Fibroblast of peridontal ligament (primary cell): ENCODE measurements at regions not wholly inside any gene's neighbourhood (a gene's known extent, or its start where the extent isn't known, plus 50 kb on each side); places are given as distances from the start of the nearest gene placed in this dataset.

ENCODE experiments used
- DNase-seq: peaks from one replicate; pipeline ENCODE4 v3.0.0-alpha.2; 2010; ENCODE audit errors: extremely low read depth

DNA sequence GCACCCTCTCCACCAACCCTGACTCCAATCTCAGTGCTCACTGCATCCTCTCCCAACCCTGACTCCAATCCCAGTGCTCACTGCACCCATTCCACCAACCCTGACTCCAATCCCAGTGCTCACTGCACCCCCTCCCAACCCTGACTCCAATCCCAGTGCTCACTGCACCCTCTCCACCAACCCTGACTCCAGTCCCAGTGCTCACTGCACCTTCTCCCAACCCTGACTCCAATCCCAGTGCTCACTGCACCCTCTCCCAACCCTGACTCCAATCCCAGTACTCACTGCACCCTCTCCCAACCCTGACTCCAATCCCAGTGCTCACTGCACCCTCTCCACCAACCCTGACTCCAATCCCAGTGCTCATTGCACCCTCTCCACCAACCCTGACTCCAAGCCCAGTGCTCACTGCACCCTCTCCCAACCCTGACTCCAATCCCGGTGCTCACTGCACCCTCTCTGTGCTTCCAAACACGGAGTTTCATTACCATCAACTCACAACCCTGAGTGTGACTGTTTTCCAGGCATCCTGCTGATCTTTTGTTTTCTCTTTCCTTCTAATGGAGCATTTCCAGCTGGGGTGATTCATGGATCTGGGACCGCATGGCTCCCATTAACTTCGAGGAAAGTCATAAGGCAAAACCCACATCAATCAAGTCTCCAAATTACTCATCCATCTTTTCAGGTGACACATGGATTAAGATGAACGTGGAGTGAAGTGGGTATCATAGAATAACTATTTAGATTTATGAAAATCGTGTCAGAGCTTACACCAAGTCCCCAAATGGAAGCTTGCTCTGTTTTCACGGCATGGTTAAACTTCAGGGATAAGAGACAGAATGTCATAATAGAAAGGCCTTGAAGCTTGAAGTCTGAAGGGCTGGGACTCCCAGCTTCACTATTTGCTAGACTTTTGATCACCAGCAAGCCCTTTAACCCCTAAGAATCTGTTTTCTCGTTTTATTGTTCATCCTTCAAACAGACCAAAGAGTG is 135.3 kb upstream of the ZNF618 start:
- peak; percentile 78 for DNase-seq

GRCh38 chr9:113741886-113742854 is 133.9 kb upstream of the ZNF618 start:
- DNase-seq: no peak

DNA sequence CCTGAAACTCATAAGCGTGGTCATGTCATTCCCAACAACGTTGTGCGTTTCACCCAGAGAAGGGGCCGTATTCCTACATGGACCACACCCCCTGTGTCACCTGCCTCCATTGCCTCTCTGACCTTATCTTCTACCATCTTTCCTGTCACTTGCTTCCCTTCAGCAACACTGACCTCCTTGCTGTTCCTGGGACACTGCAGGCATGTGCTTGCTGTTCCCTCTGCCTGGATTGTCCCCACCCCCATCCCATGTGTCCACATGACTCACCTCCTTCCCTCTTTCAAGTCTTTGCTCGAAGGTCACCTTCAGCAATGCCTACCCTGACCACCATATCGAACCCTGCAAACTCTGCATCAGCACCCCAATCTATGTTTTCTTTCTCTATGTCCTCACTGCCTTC is 133.2 kb upstream of the ZNF618 start:
- DNase-seq: no peak

- no peak for DNase-seq
Observed at GRCh38 chr9:113746486-113746885, 129.6 kb upstream of the ZNF618 start.

DNA sequence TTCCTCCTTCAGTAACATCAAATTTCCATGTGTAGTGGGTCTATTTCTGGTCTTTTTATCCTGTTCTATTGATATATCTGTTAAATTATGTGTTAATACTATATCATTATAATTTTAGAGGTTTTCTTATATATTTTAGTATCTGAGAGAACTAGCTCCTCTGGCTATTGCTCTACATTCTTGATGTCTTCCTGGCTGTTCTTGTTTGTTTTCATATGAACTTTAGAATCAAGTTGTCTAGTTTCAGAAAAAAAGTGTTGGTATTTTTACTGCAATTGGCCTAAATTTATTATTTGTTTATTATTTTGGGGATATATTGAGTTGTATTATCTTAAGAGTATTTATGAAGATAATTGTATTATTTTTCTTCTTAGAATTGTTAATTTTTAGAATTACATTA is 128.0 kb upstream of the ZNF618 start:
- DNase-seq: no peak

- DNase-seq: no peak
Observed at GRCh38 chr9:113753398-113754119, 122.5 kb upstream of the ZNF618 start.

GRCh38 chr9:113754739-113755138 is 121.4 kb upstream of the ZNF618 start:
- DNase-seq: no peak

GRCh38 chr9:113755433-113755832 is 120.7 kb upstream of the ZNF618 start:
- DNase-seq: no peak

DNA sequence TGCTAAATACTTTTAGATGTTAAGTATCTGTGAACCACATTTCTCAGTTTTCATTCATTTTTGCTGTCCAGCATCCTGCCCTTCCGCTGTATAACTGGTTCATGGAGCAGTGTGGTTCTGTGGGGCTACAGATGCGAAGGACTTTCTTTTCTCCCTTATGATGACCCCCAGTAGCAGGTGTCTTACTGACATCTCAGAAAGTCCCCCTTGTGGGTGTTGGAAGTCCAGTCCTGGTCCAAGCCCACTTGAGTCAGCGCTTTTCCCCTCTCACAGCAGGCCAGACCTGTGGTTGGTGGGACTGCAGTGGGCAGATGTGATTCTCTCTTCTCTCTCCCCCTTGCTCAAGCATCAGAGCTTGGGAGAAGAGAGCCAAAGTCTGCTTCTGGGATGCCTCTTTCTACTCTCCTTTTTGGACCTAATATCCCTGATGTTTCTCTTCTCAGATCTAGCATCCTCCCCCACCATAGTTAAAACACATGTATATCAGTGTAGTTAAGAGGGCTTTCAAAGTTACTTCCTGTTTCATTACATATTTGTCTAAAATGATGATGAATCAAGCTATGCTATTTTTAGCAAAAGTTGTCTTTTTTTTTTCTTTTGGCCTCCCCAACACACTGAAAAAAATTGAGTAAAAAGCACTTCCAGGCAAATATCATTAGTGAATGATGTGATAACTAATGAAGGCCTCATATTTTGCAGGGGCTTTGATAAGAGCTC is 119.5 kb upstream of the ZNF618 start:
- no peak for DNase-seq

GRCh38 chr9:113763429-113763828 is 112.7 kb upstream of the ZNF618 start:
- no peak for DNase-seq

- DNase-seq: no peak
Observed at GRCh38 chr9:113764572-113764971, 111.5 kb upstream of the ZNF618 start.

GRCh38 chr9:113769412-113769811 is 106.7 kb upstream of the ZNF618 start:
- DNase-seq: no peak

DNA sequence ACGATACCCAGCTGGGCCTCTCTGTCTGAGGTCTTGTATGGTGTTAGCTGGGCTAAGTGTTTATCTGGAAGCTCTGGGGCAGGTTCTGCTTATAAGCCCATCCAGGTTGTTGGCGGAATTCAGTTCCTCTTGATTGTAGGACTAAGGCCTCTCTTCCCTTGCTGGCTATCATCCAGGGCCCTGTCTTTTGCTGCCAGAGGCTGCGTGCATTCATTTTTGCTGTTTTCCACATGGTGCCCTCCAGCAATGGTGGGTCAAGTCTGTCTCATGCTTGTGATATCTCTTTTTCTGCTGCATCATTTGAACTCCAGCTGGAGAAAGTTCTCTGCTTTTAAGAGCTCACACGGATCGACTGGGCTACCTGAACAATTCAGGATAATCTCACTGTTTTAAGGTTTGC is 105.7 kb upstream of the ZNF618 start:
- DNase-seq: no peak

GRCh38 chr9:113771199-113771598 is 104.9 kb upstream of the ZNF618 start:
- DNase-seq: no peak

- peak; percentile 73 for DNase-seq
Observed at GRCh38 chr9:113772121-113772810, 103.8 kb upstream of the ZNF618 start.

DNA sequence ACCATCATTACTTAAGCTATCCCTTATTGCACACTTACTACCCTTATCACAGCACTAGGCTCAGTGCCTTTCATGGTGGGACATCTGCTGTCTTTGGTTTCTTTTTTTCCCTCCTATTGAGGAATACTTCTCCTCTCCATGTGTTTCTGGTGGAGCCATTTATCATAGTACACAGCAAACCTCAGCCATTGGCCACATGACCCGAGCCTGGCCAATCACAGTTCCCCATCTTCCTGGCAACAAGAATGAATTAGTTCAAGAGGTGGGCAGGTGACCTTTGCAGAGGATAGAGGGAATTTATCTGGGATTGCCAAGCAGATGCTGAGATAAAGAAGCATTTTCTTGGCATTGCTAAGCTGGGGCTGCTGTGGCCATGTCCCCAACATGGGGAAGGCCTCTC is 101.1 kb upstream of the ZNF618 start:
- no peak for DNase-seq

GRCh38 chr9:113775749-113776148 is 100.4 kb upstream of the ZNF618 start:
- DNase-seq: no peak

GRCh38 chr9:113776194-113776593 is 99.9 kb upstream of the ZNF618 start:
- DNase-seq: peak; percentile 40

DNA sequence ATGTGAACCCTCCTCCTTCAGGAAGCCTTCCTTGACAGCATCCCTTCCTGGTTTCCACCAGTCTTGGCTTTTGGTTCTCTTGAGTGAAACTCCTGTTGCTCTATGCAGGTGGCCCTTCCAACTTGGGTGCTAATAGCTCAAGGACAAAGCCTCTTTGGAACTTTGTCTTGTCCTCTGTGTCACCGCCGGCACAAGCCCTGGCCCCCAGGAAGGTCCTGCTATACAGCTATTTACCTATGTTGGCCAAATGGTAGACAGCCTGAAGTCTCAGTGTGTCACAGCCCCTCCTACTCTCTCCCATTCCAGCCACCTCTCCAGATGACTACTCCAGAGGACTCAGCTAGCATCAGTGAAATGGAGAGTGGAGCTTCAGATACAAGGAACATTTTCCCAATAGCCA is 94.7 kb upstream of the ZNF618 start:
- DNase-seq: no peak

- DNase-seq: no peak
Observed at GRCh38 chr9:113781896-113782295, 94.2 kb upstream of the ZNF618 start.
